GM12873 (cell line): ENCODE measurements at regions not wholly inside any gene's neighbourhood (a gene's known extent, or its start where the extent isn't known, plus 50 kb on each side); places are given as distances from the start of the nearest gene placed in this dataset.

Source experiments
- CTCF ChIP-seq: IDR thresholded peaks from 2 replicates; pipeline ENCODE4 v1.5.1; 2012; ENCODE audit warnings: low read depth, mild to moderate bottlenecking, moderate library complexity, low read length, control low read depth; ENCODE audit not compliant: insufficient read depth; ENCODE audit errors: missing control alignments

GRCh38 chr12:76255692-76256091, 92.5 kb downstream of the BBS10 start:
- no peak for TF ChIP-seq CTCF

GRCh38 chr12:76255281-76255680, 92.9 kb downstream of the BBS10 start:
- TF ChIP-seq CTCF, result no peak

- no peak for TF ChIP-seq CTCF
Observed at GRCh38 chr12:76252031-76252430, 96.2 kb downstream of the BBS10 start.

- TF ChIP-seq CTCF, result no peak
Observed at GRCh38 chr12:76250256-76250655, 98.0 kb downstream of the BBS10 start.

- TF ChIP-seq CTCF, result no peak
Observed at GRCh38 chr12:76249501-76249900, 98.7 kb downstream of the BBS10 start.

GRCh38 chr12:76247992-76248391, 100.2 kb downstream of the BBS10 start:
- TF ChIP-seq CTCF, result no peak

GRCh38 chr12:76247026-76247646, 101.1 kb downstream of the BBS10 start:
- TF ChIP-seq CTCF, result no peak
